HG03139 (cell line): ENCODE measurements at regions not wholly inside any gene's neighbourhood (a gene's known extent, or its start where the extent isn't known, plus 50 kb on each side); places are given as distances from the start of the nearest gene placed in this dataset.
"Not testable (repeated sequence)": the region's sequence is repeated elsewhere in the genome, so short reads cannot be mapped to it uniquely, and the experiment has no call there.

Source experiments
- ATAC-seq: cut with Tn5 transposase; IDR thresholded peaks from one replicate; pipeline ENCODE4 v1.9.1; 2021; ENCODE audit not compliant: unreplicated experiment

- no peak for ATAC-seq
These were observed 88.9 kb upstream of the NT5E start for GRCh38 chr6:85360794-85361642.

GRCh38 chr6:85357651-85358050 is 92.2 kb upstream of the NT5E start:
- no peak for ATAC-seq

- not testable (repeated sequence) for ATAC-seq
These were observed 93.1 kb upstream of the NT5E start for GRCh38 chr6:85356743-85357142.

GRCh38 chr6:85355816-85356215 is 94.1 kb upstream of the NT5E start:
- ATAC-seq: no peak

- peak; percentile 85 for ATAC-seq
These were observed 94.9 kb upstream of the NT5E start for GRCh38 chr6:85354761-85355618.

DNA sequence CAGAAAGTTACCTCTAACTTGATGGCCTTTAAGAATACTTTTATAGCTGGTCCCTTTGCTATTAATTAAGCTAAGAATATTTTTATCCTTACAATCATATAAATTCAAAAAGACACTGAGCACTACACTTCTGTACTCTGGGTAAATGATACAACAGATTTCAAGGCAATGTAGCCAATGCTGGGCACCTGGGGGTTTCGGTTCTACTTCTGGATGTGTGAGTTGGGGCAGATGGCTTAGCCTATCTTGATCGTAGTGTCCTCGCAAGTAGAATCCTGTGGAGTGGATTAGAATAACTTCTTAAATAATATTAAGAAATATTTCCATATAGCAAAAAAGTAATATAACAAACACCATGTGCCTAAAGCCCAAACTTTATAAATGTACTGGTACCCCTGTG is 96.9 kb upstream of the NT5E start:
- ATAC-seq: no peak

DNA sequence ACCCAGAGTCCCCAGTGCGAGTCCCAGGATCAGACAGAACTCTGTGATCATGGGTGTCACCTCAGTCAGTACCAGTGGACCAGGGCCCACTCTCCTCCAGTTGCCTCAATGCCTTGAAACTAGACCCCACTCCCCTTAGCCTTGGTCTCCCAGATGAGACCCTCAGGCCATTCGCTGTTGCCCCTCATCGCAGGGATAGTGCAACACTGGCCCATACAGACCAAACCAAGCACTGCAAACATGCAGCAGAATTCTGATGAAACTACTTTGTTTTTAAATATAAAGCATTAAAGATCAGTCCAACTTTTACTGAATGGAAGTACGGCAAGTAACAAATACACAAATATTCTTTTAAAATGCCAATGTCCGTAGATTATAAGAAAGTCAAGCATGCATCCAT is 101.2 kb upstream of the NT5E start:
- ATAC-seq: no peak

DNA sequence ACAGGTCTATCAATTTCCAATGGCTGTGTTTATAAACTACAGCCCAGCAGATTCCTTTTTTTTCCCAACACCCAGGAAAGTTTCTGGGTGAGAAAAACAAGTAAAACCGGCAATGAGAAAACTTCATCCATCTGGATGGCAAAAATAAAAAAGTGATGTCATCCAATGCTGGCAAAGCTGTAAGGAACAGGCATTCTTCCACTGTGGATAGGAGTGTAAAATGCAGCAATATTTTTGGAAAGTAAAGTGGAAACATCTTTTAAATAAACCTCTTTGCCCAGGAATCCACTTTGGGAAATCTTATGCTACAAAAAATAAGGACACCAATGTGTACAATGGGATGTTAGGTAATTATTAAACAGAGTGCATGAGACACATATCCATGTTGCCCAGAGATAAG is 102.1 kb upstream of the NT5E start:
- no peak for ATAC-seq

DNA sequence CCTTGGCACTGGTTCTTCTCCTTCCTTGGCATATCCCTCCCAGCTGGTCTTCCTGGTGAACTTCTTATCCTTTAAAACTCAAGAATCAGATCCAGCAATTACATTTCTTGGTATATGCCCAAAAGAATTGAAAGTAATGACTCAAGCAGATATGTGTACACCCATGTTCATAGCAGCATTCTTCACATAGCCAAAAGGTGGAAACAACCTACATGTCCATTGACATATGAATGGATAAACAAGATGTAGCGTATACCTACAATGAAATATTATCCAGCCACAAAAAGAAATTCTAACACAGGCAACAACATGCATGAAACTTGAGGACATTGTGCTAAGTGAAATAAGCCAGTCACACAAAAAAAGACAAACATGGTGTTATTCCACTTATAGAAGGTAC is 103.7 kb upstream of the NT5E start:
- ATAC-seq: no peak

DNA sequence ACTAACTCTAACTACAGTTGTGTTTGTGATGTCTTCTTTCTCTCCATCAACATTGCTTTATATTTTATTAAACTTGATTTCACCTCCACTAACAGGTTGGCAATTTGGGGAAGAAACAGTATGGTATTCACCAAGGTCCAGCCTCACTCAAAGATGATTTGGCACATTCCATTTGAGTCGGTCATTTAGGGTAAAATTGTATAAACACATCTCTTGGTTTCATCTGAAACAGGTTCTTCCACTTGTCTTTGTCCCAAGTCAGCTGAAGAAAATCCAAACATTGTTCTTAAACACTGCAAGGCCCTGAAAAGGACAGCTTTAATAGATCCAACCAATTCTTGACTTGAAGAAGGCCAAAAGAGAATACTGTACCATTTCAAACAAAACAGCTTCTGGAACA is 104.9 kb upstream of the NT5E start:
- no peak for ATAC-seq

DNA sequence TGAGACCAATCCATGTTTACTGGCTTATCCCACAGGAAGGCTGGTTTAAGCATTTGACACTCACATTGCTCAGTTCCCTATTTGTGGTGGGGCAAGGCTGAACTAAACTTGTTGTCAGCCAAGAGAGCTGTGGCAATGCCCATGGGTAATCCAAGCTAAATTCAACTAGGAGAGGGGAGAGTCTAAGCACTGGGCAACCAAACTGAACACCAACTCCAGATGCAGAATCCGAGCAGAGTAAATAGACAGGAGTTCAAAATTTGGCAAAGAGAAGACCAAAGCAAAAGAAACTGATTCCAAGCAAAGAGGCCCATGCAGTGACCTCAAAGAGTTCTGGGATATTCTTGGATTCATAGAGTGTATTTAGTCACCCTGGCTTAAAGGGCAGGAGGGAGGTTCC is 106.5 kb upstream of the NT5E start:
- ATAC-seq: no peak

GRCh38 chr6:85329196-85329595 is 120.7 kb upstream of the NT5E start:
- no peak for ATAC-seq

DNA sequence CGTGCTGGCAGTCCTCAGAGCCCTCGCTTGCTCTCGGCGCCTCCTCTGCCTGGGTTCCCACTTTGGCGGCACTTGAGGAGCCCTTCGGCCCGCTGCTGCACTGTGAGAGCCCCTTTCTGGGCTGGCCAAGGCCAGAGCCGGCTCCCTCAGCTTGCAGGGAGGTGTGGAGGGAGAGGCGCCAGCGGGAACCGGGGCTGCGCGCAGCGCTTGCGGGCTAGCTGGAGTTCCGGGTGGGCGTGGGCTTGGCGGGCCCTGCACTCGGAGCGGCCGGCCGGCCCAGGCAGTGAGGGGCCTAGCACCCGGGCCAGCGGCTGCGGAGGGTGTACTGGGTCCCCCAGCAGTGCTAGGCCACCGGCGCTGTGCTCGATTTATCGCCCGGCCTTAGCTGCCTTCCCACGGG is 124.1 kb upstream of the NT5E start:
- not testable (repeated sequence) for ATAC-seq

- ATAC-seq: peak; percentile 92
These were observed 126.3 kb upstream of the NT5E start for GRCh38 chr6:85323435-85324040.

DNA sequence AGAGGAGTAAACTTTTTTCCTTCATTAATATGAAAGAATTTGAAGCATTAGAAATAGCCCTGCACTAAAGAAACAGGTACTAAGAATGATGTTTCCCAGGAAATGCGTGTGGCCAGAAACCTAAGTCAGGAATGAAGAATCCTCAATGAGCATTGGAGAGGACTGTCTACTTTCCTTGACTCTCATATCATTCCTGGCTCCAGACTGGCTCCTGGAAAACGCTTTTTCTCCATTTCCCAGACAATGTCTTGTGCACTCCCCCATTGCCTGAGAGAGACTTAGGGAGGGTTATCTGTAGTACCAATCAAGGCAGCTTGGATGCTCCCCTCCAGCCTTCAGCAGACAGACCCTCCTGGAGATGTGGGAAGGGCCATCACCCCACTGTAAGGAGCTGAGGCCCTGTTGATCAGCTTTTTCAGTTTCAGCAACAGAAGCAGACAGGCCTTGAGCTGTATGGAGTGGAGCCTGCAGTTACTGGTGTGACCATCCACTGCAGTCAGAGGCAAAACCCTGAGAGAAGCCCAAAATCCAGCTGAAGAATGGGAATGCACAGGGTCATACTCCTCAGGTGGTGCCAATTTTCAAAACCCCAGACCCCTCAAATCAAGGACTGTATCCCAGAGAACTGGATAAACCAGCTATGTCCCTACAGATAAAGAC is 127.3 kb upstream of the NT5E start:
- ATAC-seq: no peak

GRCh38 chr6:85321906-85322305 is 128.0 kb upstream of the NT5E start:
- ATAC-seq: no peak

DNA sequence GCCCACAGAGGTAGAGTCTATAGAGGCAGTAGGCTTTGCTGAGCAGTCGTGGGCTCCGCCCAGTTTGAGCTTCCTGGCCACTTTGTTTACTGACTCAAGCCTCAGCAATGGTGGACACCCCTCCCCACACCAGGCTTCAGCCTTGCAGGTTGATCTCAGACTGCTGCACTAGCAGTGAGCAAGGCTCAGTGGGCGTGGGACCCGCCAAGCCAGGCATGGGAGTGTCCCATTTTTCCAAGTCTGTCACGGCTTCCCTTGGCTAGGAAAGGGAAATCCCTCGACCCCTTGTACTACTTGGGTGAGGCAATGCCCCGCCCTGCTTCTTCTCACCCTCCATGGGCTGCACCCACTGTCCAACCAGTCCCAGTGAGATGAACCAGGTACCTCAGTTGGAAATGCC is 135.3 kb upstream of the NT5E start:
- no peak for ATAC-seq

DNA sequence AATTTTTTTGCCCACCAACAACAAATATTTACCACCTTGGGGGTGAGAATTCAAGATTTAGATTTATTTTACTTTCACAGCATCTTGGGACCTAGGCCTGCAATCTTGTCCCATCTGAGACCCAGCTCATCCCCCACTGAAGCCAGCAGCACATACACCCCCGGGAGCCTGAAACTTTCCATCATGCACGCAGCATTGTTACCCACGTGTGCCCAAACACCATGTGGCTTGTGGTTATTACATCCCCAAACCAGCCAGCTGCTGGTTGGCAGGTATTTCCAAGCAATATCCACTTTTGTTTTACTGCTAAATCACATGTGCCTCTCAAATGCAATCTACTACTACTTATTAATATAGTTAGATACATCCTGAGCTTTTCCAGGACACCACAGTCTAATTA is 149.3 kb upstream of the NT5E start:
- no peak for ATAC-seq

DNA sequence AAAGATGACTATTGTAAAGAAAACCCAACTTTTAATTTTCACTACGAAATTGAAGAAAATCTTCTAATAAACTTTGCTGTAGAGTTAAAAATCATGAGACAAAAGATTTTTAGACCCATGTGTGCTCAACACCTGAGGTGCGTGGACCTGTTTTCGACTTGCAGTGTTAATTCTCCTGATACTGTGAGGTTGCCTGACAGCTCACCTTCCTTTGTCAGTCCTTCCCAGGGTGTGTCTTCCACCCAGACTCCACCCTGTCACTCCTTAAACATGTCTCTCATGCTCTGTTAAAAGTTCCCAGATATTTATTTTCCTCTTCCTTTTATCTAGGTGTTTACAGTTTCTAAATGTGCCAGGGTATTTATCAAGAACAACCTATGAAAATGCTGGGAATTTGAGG is 151.3 kb upstream of the NT5E start:
- ATAC-seq: no peak

- ATAC-seq: no peak
These were observed 158.6 kb upstream of the NT5E start for GRCh38 chr6:85291326-85291725.

- no peak for ATAC-seq
These were observed 162.2 kb upstream of the NT5E start for GRCh38 chr6:85287654-85288053.
